ENCODE measurements at regions not wholly inside any gene's neighbourhood (a gene's known extent, or its start where the extent isn't known, plus 50 kb on each side); places are given as distances from the start of the nearest gene placed in this dataset.

GRCh38 chr18:39039813-39040212, 1474.2 kb upstream of the CELF4 start:
- no peaks in the 10 kb centered on the region for H3K27me3 ChIP-seq (ENCODE audit: control insufficient read depth in 4 of 4, insufficient read depth in 4 of 4, low read length in 3 of 4)
- no peak overlapping the region for H3K27ac ChIP-seq (ENCODE audit: low read depth in 1 of 2, low read length in 2 of 2)
- H3K36me3 ChIP-seq (ENCODE audit: control insufficient read depth in 4 of 4, insufficient read depth in 3 of 4, low read depth in 1 of 4, low read length in 3 of 4): no peaks in the 10 kb centered on the region
- 76% methylated on average over 2 of the region's 2 CpGs for WGBS
- TF ChIP-seq, protein P1, sequence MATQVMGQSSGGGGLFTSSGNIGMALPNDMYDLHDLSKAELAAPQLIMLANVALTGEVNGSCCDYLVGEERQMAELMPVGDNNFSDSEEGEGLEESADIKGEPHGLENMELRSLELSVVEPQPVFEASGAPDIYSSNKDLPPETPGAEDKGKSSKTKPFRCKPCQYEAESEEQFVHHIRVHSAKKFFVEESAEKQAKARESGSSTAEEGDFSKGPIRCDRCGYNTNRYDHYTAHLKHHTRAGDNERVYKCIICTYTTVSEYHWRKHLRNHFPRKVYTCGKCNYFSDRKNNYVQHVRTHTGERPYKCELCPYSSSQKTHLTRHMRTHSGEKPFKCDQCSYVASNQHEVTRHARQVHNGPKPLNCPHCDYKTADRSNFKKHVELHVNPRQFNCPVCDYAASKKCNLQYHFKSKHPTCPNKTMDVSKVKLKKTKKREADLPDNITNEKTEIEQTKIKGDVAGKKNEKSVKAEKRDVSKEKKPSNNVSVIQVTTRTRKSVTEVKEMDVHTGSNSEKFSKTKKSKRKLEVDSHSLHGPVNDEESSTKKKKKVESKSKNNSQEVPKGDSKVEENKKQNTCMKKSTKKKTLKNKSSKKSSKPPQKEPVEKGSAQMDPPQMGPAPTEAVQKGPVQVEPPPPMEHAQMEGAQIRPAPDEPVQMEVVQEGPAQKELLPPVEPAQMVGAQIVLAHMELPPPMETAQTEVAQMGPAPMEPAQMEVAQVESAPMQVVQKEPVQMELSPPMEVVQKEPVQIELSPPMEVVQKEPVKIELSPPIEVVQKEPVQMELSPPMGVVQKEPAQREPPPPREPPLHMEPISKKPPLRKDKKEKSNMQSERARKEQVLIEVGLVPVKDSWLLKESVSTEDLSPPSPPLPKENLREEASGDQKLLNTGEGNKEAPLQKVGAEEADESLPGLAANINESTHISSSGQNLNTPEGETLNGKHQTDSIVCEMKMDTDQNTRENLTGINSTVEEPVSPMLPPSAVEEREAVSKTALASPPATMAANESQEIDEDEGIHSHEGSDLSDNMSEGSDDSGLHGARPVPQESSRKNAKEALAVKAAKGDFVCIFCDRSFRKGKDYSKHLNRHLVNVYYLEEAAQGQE (IDR thresholded peaks at IDR 0.05): no peak
- no peak for TF ChIP-seq SP1 (IDR thresholded peaks at IDR 0.05)
- TF ChIP-seq HNF4A (conservative IDR thresholded peaks at IDR 0.05): no peak
- no peak for TF ChIP-seq ZBTB33 (IDR thresholded peaks at IDR 0.05)
- no peak for TF ChIP-seq JUND (IDR thresholded peaks at IDR 0.05)
- TF ChIP-seq, protein P2, sequence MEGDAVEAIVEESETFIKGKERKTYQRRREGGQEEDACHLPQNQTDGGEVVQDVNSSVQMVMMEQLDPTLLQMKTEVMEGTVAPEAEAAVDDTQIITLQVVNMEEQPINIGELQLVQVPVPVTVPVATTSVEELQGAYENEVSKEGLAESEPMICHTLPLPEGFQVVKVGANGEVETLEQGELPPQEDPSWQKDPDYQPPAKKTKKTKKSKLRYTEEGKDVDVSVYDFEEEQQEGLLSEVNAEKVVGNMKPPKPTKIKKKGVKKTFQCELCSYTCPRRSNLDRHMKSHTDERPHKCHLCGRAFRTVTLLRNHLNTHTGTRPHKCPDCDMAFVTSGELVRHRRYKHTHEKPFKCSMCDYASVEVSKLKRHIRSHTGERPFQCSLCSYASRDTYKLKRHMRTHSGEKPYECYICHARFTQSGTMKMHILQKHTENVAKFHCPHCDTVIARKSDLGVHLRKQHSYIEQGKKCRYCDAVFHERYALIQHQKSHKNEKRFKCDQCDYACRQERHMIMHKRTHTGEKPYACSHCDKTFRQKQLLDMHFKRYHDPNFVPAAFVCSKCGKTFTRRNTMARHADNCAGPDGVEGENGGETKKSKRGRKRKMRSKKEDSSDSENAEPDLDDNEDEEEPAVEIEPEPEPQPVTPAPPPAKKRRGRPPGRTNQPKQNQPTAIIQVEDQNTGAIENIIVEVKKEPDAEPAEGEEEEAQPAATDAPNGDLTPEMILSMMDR (IDR thresholded peaks at IDR 0.05; ENCODE audit: low read depth, low read length, missing input control): no peak
- no peak for TF ChIP-seq FOXA2 (IDR thresholded peaks at IDR 0.05)
- TF ChIP-seq RXRA (IDR thresholded peaks at IDR 0.05): no peak
- no peak for TF ChIP-seq EGR1 (IDR thresholded peaks at IDR 0.05; ENCODE audit: low read depth in 2 of 2)
- no peak for TF ChIP-seq TAF1 (conservative IDR thresholded peaks at IDR 0.05)
- TF ChIP-seq YY1 (IDR thresholded peaks at IDR 0.05): no peak
- TF ChIP-seq, protein P3, sequence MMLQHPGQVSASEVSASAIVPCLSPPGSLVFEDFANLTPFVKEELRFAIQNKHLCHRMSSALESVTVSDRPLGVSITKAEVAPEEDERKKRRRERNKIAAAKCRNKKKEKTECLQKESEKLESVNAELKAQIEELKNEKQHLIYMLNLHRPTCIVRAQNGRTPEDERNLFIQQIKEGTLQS (IDR thresholded peaks at IDR 0.05): no peak
- no peak for TF ChIP-seq FOXA1 (IDR thresholded peaks at IDR 0.05)
- no peak for TF ChIP-seq GABPA (IDR thresholded peaks at IDR 0.05 in 1 of 2, conservative IDR thresholded peaks at IDR 0.05 in 1 of 2)
- no peak for TF ChIP-seq NR2F2 (IDR thresholded peaks at IDR 0.05)
- no peak overlapping the region for H3K9ac ChIP-seq (ENCODE audit: low read depth in 1 of 2, low read length in 2 of 2)
- no peak for DNase-seq (ENCODE audit: low spot score)
- H3K4me1 ChIP-seq (ENCODE audit: control insufficient read depth in 4 of 4, insufficient read depth in 4 of 4, low read length in 3 of 4): no peaks in the 10 kb centered on the region
- H3K9me3 ChIP-seq (ENCODE audit: control insufficient read depth in 4 of 4, low read length in 3 of 4): no peaks in the 10 kb centered on the region
- no peak overlapping the region for H3K4me3 ChIP-seq (ENCODE audit: low read depth in 1 of 3, low read length in 3 of 3)

DNA sequence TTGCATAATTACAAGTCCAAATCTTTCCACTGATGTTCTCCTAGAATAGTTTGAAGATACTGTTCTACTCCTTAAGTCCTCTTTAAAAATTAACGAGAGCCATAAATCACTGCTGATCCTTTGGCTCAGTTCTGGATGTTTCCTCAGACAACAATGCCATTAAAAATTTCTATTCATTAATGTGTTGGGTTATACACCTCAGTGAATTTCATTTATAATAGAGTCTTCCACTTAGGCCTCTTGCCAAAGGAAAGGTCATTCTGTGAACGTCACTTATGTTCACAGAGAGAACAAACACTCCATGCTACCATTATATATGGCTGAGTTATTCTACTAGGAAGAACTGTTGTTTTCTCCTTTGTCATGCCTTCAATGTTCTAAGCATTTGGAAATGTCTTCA, 1472.3 kb upstream of the CELF4 start:
- no peak for DNase-seq (ENCODE audit: low spot score)
- Histone ChIP-seq H3K9me3 (ENCODE audit: control insufficient read depth in 4 of 4, low read length in 3 of 4) (no peaks in the 10 kb centered on the region), H3K9ac (ENCODE audit: low read depth in 1 of 2, low read length in 2 of 2) (no peak overlapping the region), H3K27me3 (ENCODE audit: control insufficient read depth in 4 of 4, insufficient read depth in 4 of 4, low read length in 3 of 4) (no peaks in the 10 kb centered on the region), H3K4me1 (ENCODE audit: control insufficient read depth in 4 of 4, insufficient read depth in 4 of 4, low read length in 3 of 4) (peaks cover 0 to 4% (median 0%) of the 10 kb centered on the region in 4 donors), H3K36me3 (ENCODE audit: control insufficient read depth in 4 of 4, insufficient read depth in 3 of 4, low read depth in 1 of 4, low read length in 3 of 4) (no peaks in the 10 kb centered on the region), H3K27ac (ENCODE audit: low read depth in 1 of 2, low read length in 2 of 2) (no peak overlapping the region), H3K4me3 (ENCODE audit: low read depth in 1 of 3, low read length in 3 of 3) (no peak overlapping the region)
- WGBS: 53% methylated on average over 2 of the region's 2 CpGs
- TF ChIP-seq SP1 (IDR thresholded peaks at IDR 0.05): no peak
- TF ChIP-seq MAX (IDR thresholded peaks at IDR 0.05): no peak
- no peak for TF ChIP-seq JUND (IDR thresholded peaks at IDR 0.05)
- TF ChIP-seq YY1 (IDR thresholded peaks at IDR 0.05): no peak
- TF ChIP-seq EGR1 (IDR thresholded peaks at IDR 0.05; ENCODE audit: low read depth in 2 of 2): no peak
- TF ChIP-seq GABPA (IDR thresholded peaks at IDR 0.05 in 1 of 2, conservative IDR thresholded peaks at IDR 0.05 in 1 of 2): no peak
- TF ChIP-seq, protein P2 (IDR thresholded peaks at IDR 0.05; ENCODE audit: low read depth, low read length, missing input control): no peak
- TF ChIP-seq NR2F2 (IDR thresholded peaks at IDR 0.05): no peak
- TF ChIP-seq TAF1 (conservative IDR thresholded peaks at IDR 0.05): no peak
- TF ChIP-seq, protein P1 (IDR thresholded peaks at IDR 0.05): no peak
- TF ChIP-seq FOXA2 (IDR thresholded peaks at IDR 0.05): no peak

Data from liver (tissue), 8 donors.